A673 (cell line): ENCODE measurements at regions not wholly inside any gene's neighbourhood (a gene's known extent, or its start where the extent isn't known, plus 50 kb on each side); places are given as distances from the start of the nearest gene placed in this dataset.

Experiments
- BruUV-seq: library from RNA; stranded (reverse); fragments of 400-500 nt; replicated peaks from 2 replicates; lab custom pipeline; 2021; lab: Mats Ljungman, UMichigan
- CTCF ChIA-PET: fragments of 300-600 bp; sonication (Branson Sonifier 250); formaldehyde crosslinking; loops from one replicate; lab custom pipeline; 2022; ENCODE audit warnings: antibody characterized with exemption; lab: Charles Lee
- POLR2A ChIA-PET: fragments of 300-600 bp; sonication (Branson Sonifier 250); formaldehyde crosslinking; loops from one replicate; lab custom pipeline; 2022; ENCODE audit warnings: antibody characterized with exemption; ENCODE audit not compliant: low non-redundant PET; lab: Charles Lee
- DNase-seq: peaks from one replicate; pipeline ENCODE4 v3.0.0-alpha.2; 2015; ENCODE audit warnings: low spot score
- H3K27ac ChIP-seq: fragments of 200-600 bp; sonication (generic); 2 replicates; pipeline ENCODE4 v1.5.1; 2016; ENCODE audit warnings: mixed run types, low read depth, mild to moderate bottlenecking, mixed read lengths, antibody characterized with exemption, low read length; ENCODE audit not compliant: poor library complexity, severe bottlenecking
- H3K27me3 ChIP-seq: fragments of 200-600 bp; sonication (generic); replicated peaks from 2 replicates; pipeline ENCODE4 v1.6.1; 2017; ENCODE audit warnings: mixed run types, low read depth, mild to moderate bottlenecking, mixed read lengths, antibody characterized with exemption, low read length; ENCODE audit not compliant: insufficient read depth, poor library complexity
- H3K36me3 ChIP-seq: fragments of 200-600 bp; sonication (generic); 2 replicates; pipeline ENCODE4 v1.6.1; 2016; ENCODE audit warnings: mixed run types, mild to moderate bottlenecking, mixed read lengths, antibody characterized with exemption, low read length; ENCODE audit not compliant: insufficient read depth, poor library complexity, severe bottlenecking
- H3K4me1 ChIP-seq: fragments of 200-600 bp; sonication (generic); 2 replicates; pipeline ENCODE4 v1.6.1; 2017; ENCODE audit warnings: mixed run types, mild to moderate bottlenecking, mixed read lengths, antibody characterized with exemption, low read length; ENCODE audit not compliant: insufficient read depth, poor library complexity, severe bottlenecking
- H3K4me3 ChIP-seq: fragments of 200-600 bp; sonication (generic); 2 replicates; pipeline ENCODE4 v1.5.1; 2016; ENCODE audit warnings: low read depth, mixed run types, mild to moderate bottlenecking, mixed read lengths, low read length; ENCODE audit not compliant: poor library complexity, severe bottlenecking
- H3K9me3 ChIP-seq: fragments of 200-600 bp; sonication (generic); 2 replicates; pipeline ENCODE4 v1.6.1; 2016; ENCODE audit warnings: mixed run types, low read depth, mild to moderate bottlenecking, mixed read lengths, antibody characterized with exemption, low read length; ENCODE audit not compliant: poor library complexity, severe bottlenecking
- CTCF ChIP-seq: fragments of 300-800, 200-600 bp; sonication (generic); conservative IDR thresholded peaks from 2 replicates; pipeline ENCODE4 v1.5.1; 2017; ENCODE audit warnings: low read depth, mild to moderate bottlenecking, antibody characterized with exemption, low read length, moderate library complexity, mixed read lengths
- EZH2 ChIP-seq: fragments of 200-600 bp; sonication (generic); IDR thresholded peaks from 2 replicates; pipeline ENCODE4 v1.6.1; 2017; ENCODE audit warnings: borderline replicate concordance, low read depth, mild to moderate bottlenecking, mixed read lengths, antibody characterized with exemption, low read length; ENCODE audit not compliant: poor library complexity, severe bottlenecking
- intact Hi-C: fragments of 100-400 bp; cut with micrococcal nuclease; formaldehyde crosslinking; loops from one replicate; pipeline ENCODE4 v1.10.0; 2022; ENCODE audit not compliant: unreplicated experiment

GRCh38 chr2:150997066-150997465 lies 264.6 kb downstream of the RBM43 start:
- CTCF ChIA-PET: no interaction called here
- TF ChIP-seq EZH2 (no peak), CTCF (no peak)
- POLR2A ChIA-PET: no interaction called here

GRCh38 chr2:150994076-150994475 lies 267.6 kb downstream of the RBM43 start:
- BruUV-seq: no TSS peak

More at GRCh38 chr2:150997066-150997465, 264.6 kb downstream of the RBM43 start:
- peaks cover 10% of the 10 kb centered on the region for H3K4me1 ChIP-seq
- H3K9me3 ChIP-seq: no peaks in the 10 kb centered on the region
- no peak overlapping the region for H3K27ac ChIP-seq
- no peaks in the 10 kb centered on the region for H3K27me3 ChIP-seq
- BruUV-seq: no TSS peak
- intact Hi-C loops: no loop called here
- H3K4me3 ChIP-seq: no peak overlapping the region
- no peak for DNase-seq
- H3K36me3 ChIP-seq: no peaks in the 10 kb centered on the region

GRCh38 chr2:150989969-150990368 lies 271.7 kb downstream of the RBM43 start:
- DNase-seq: no peak
- CTCF ChIA-PET: no interaction called here
- Histone ChIP-seq H3K27me3 (no peaks in the 10 kb centered on the region), H3K36me3 (no peaks in the 10 kb centered on the region), H3K9me3 (peaks cover 14% of the 10 kb centered on the region), H3K4me1 (no peaks in the 10 kb centered on the region), H3K27ac (no peak overlapping the region), H3K4me3 (no peak overlapping the region)
- intact Hi-C loops: no loop called here
- POLR2A ChIA-PET: no interaction called here
- no TSS peak for BruUV-seq
- TF ChIP-seq CTCF (no peak), EZH2 (no peak)

More at GRCh38 chr2:150994076-150994475, 267.6 kb downstream of the RBM43 start:
- no peaks in the 10 kb centered on the region for H3K27me3 ChIP-seq
- H3K9me3 ChIP-seq: peaks cover 8% of the 10 kb centered on the region
- intact Hi-C loops: no loop called here
- H3K27ac ChIP-seq: no peak overlapping the region
- ChIA-PET POLR2A (no interaction called here), CTCF (no interaction called here)
- H3K4me1 ChIP-seq: peaks cover 10% of the 10 kb centered on the region
- DNase-seq: no peak
- H3K4me3 ChIP-seq: no peak overlapping the region
- H3K36me3 ChIP-seq: no peaks in the 10 kb centered on the region
- TF ChIP-seq EZH2 (no peak), CTCF (no peak)
